Retinal pigment epithelial cell (primary cell): ENCODE measurements at regions not wholly inside any gene's neighbourhood (a gene's known extent, or its start where the extent isn't known, plus 50 kb on each side); places are given as distances from the start of the nearest gene placed in this dataset.

Experiments
- DNase-seq: peaks from one replicate; pipeline ENCODE4 v3.0.0-alpha.2; 2010; ENCODE audit warnings: low read depth
- H3K4me3 ChIP-seq: 2 replicates; pipeline ENCODE4 v1.5.1; 2011; ENCODE audit warnings: mild to moderate bottlenecking, low read length, control low read depth, moderate library complexity
- CTCF ChIP-seq: conservative IDR thresholded peaks from 2 replicates; pipeline ENCODE4 v1.5.1; 2011; ENCODE audit warnings: low read depth, low read length, control low read depth, inconsistent platforms

GRCh38 chr4:110907801-110908313 lies 285.0 kb upstream of the PITX2 start:
- DNase-seq = no peak
- no peak for TF ChIP-seq CTCF
- no peak overlapping the region for H3K4me3 ChIP-seq

GRCh38 chr4:110914791-110915190 lies 291.9 kb upstream of the PITX2 start:
- H3K4me3 ChIP-seq = no peak overlapping the region
- no peak for DNase-seq
- TF ChIP-seq CTCF = no peak

- DNase-seq = no peak
- no peak for TF ChIP-seq CTCF
- no peak overlapping the region for H3K4me3 ChIP-seq
Observed at GRCh38 chr4:110915301-110915700, 292.4 kb upstream of the PITX2 start.

GRCh38 chr4:110916505-110916904 lies 293.6 kb upstream of the PITX2 start:
- DNase-seq = no peak
- no peak overlapping the region for H3K4me3 ChIP-seq
- TF ChIP-seq CTCF = no peak

- DNase-seq = no peak
- TF ChIP-seq CTCF = no peak
Observed at GRCh38 chr4:110917835-110918234, 295.0 kb upstream of the PITX2 start.

GRCh38 chr4:110920990-110921389 lies 298.1 kb upstream of the PITX2 start:
- DNase-seq = no peak
- TF ChIP-seq CTCF = no peak
- no peak overlapping the region for H3K4me3 ChIP-seq

More at GRCh38 chr4:110917835-110918234, 295.0 kb upstream of the PITX2 start:
- H3K4me3 ChIP-seq = no peak overlapping the region

- H3K4me3 ChIP-seq = no peak overlapping the region
- no peak for DNase-seq
- no peak for TF ChIP-seq CTCF
Observed at GRCh38 chr4:110924761-110925160, 301.9 kb upstream of the PITX2 start.
